Urinary bladder (tissue), 3 donors: ENCODE measurements at regions not wholly inside any gene's neighbourhood (a gene's known extent, or its start where the extent isn't known, plus 50 kb on each side); places are given as distances from the start of the nearest gene placed in this dataset.
"Not testable (repeated sequence)": the region's sequence is repeated elsewhere in the genome, so short reads cannot be mapped to it uniquely, and the experiment has no call there.

Experiments used
- DNase-seq: peaks from one replicate; pipeline ENCODE4 v3.0.0-alpha.2; 2015; ENCODE audit errors: extremely low spot score
- H3K27ac ChIP-seq: one replicate; pipeline ENCODE4 v1.5.1; 2013; ENCODE audit warnings: low read depth, mild to moderate bottlenecking, moderate library complexity
- H3K36me3 ChIP-seq: one replicate; pipeline ENCODE4 v1.6.1; 2013; ENCODE audit warnings: mild to moderate bottlenecking, moderate library complexity; ENCODE audit not compliant: insufficient read depth
- H3K4me1 ChIP-seq: one replicate; pipeline ENCODE4 v1.6.1; 2013; ENCODE audit warnings: mild to moderate bottlenecking, moderate library complexity; ENCODE audit not compliant: insufficient read depth
- H3K4me3 ChIP-seq: one replicate; pipeline ENCODE4 v1.5.1; 2013; ENCODE audit warnings: low read depth, low read length
- WGBS: extraction: QIAGEN DNeasy Blood & Tissue Kit; methylation state at CpG from one replicate; pipeline ENCODE4 v1.1.7; 2013; 5-methylcytosine and 5-hydroxymethylcytosine counted together
- donor health status: healthy with polysubstance abuse.
- donor health status: healthy.

DNA sequence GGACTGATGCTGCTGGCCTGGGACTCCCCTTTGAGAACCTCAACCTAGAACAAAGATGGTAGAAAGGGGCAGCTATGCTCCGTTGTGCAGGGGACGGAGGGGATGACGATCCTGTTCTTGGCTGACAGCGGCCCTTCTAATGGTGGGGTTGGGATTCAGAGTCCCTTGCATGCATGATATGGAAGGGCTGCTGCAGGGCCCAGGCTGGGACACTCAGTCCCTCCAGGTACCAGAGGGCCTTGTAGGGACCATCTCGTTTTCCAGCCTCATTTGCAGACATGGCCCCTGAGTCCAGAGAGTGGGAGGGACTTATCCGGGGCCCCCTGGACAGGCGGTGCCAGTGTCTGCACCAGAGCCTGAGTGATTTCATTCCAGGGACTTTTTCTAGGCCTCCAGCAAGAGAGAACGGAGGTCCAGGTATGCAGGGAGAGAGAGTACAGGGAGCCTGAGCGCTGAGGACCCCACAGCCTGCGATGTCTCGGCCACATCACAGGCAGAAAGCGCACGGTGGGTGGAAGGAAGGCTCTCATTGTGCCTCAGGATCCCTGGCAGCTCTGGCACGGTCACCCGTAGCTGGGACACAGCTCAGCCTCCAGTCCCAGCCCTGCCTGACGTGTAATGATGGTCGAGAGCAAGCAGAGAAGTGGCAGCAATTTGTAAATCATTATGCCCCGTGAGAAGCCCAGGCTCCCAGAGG lies 860.8 kb downstream of the TBC1D22A start:
- Histone ChIP-seq H3K4me1 (no peaks in the 10 kb centered on the region), H3K4me3 (no peak overlapping the region), H3K36me3 (no peaks in the 10 kb centered on the region), H3K27ac (no peak overlapping the region)
- DNase-seq: no peak
- 86% methylated on average over 18 of the region's 18 CpGs for WGBS

DNA sequence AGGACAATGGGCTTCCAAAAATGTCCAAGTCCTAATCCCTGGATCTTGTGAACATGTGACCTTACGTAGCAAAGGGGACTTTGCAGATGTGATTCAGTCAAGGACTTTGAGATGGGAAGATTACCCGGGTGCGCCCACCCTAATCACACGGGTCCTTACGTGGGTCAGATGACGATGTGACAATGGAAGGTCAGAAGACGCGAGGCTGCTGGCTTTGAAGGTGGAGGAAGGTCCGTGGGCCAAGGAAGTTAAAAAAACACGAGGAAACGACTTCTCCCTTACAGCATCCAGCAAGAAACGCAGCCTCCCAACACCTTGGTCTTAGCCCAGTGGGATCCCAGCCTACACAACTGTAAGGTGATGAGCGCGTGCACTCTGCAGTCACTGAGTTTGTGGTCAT lies 860.1 kb downstream of the TBC1D22A start:
- DNase-seq: no peak
- WGBS: 86% methylated on average over 14 of the region's 14 CpGs
- Histone ChIP-seq H3K36me3 (no peaks in the 10 kb centered on the region), H3K4me1 (no peaks in the 10 kb centered on the region), H3K4me3 (no peak overlapping the region), H3K27ac (no peak overlapping the region)

DNA sequence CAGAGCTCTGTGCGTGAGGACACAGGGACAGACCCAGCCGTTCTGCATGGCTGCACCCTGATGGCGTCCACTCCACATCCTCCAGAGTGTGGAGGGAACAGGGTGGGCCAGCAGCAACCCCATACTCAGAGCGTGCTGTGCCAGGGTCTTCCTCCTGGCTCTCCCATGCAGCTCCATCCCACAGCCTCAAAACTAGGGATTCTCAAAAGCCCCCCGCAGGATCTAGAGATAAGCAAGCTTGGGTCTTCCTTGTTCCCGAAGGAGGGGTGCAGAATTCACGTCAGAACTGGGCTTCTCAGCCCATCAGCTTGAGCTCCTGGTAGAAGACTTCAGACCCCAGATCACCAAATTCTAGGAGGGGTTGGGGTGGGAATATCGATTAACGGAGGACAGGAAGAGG lies 858.8 kb downstream of the TBC1D22A start:
- H3K4me1 ChIP-seq: no peaks in the 10 kb centered on the region
- H3K4me3 ChIP-seq: no peak overlapping the region
- DNase-seq: no peak
- 80% methylated on average over 9 of the region's 9 CpGs for WGBS
- no peak overlapping the region for H3K27ac ChIP-seq
- no peaks in the 10 kb centered on the region for H3K36me3 ChIP-seq

DNA sequence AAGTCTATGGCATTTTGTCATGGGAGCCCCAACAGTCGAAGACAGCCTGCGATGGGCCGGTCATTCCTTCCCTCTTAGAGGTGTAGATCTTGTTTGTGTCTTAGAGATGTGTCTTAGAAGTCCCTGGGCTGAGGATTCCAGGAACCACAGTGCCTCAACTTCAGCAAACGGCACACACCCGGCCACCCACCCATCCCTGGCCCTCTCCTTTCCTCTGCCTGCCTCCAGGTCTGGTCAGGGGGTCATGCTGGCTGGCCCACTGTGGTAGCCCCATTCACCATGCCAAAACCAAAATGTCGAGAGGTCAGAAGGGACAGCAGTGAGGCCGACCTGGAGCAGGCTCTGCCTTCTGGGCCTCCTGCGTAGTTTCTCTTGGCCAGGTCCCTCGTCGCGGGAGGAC lies 857.9 kb downstream of the TBC1D22A start:
- H3K4me3 ChIP-seq: no peak overlapping the region
- no peaks in the 10 kb centered on the region for H3K4me1 ChIP-seq
- DNase-seq: no peak
- no peaks in the 10 kb centered on the region for H3K36me3 ChIP-seq
- WGBS: 92% methylated on average over 11 of the region's 11 CpGs
- no peak overlapping the region for H3K27ac ChIP-seq

DNA sequence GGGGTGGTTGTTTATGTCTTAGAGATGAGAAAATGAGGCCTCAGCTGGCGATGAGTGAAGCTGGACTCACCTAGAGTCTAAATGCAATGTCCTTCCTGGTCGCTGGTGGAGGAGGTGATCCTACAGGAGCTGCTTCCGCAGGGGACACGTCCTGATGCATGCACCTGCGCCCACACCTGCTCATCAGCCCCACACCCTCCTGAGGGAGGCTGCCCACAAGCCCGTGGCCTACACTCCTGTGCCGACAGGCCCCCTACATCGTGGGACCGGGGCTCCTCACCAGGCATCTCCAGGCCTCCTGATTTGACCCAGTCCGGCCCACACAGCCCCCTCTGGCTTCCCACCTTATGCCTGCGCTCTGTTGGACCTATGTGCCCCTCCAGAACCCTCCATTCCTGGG lies 857.2 kb downstream of the TBC1D22A start:
- WGBS: 87% methylated on average over 11 of the region's 11 CpGs
- Histone ChIP-seq H3K27ac (no peak overlapping the region), H3K4me1 (no peaks in the 10 kb centered on the region), H3K4me3 (no peak overlapping the region), H3K36me3 (no peaks in the 10 kb centered on the region)
- no peak for DNase-seq

DNA sequence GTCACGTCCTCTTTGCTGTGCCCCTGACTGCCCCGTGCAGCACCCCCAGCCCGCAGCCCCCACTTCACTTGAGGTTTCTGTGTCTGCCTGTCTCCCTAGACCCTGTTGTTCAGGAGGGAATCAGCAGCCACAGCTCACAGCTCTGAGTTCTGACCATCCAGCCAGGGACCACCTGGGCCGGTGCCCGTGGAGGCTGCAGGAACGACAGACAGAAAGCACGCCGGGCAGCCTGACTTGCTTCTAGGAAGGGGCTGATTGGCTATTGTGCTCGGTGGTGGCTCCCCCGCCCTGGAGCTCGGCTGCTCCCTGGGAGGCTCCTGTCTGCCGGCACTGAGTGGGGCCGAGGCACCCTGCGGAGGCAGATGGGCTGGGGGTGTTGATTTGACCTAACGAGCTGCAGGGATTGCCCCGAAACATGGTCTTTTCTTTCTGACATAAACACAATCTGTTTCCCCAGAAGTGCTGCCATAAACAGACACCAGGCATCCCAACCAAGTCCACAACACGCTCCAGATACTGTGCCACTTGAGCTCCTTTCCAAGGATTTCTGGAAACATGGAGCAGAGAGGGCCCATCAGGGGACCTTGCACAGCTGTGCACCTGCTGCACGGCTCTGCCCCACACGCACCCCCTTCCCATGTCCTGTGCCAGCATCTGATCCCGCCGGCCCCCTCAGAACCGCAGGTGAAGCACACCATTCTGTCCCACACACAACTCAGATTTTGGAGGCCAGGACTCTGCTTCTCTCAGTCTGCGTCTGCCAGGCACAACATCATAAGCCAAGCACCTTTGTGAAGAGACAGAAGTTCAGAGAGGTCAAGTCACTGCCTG lies 855.9 kb downstream of the TBC1D22A start:
- 34% methylated on average over 23 of the region's 23 CpGs for WGBS
- no peaks in the 10 kb centered on the region for H3K4me1 ChIP-seq
- H3K36me3 ChIP-seq: no peaks in the 10 kb centered on the region
- H3K27ac ChIP-seq: no peak overlapping the region
- DNase-seq: no peak
- no peak overlapping the region for H3K4me3 ChIP-seq

DNA sequence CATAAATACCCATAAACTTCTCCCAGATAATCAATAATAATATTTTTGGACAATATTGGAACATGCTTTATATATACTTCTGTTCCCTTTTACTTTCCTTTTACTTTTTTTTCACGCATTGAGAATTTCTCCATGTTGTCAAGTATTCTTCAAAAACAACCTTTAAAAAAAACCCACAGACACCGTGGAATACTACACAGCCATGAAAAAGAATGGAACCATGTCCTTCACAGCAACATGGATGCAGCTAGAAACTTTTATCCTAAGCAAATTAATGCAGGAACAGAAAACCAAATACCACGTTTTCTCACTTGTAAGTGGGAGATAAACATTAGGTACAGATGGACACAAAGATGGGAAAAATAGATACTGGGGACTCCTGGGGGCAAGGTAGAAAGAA lies 854.7 kb downstream of the TBC1D22A start:
- Histone ChIP-seq H3K4me1 (no peaks in the 10 kb centered on the region), H3K36me3 (no peaks in the 10 kb centered on the region), H3K4me3 (no peak overlapping the region), H3K27ac (no peak overlapping the region)
- DNase-seq: no peak
- 84% methylated on average over 3 of the region's 3 CpGs for WGBS

DNA sequence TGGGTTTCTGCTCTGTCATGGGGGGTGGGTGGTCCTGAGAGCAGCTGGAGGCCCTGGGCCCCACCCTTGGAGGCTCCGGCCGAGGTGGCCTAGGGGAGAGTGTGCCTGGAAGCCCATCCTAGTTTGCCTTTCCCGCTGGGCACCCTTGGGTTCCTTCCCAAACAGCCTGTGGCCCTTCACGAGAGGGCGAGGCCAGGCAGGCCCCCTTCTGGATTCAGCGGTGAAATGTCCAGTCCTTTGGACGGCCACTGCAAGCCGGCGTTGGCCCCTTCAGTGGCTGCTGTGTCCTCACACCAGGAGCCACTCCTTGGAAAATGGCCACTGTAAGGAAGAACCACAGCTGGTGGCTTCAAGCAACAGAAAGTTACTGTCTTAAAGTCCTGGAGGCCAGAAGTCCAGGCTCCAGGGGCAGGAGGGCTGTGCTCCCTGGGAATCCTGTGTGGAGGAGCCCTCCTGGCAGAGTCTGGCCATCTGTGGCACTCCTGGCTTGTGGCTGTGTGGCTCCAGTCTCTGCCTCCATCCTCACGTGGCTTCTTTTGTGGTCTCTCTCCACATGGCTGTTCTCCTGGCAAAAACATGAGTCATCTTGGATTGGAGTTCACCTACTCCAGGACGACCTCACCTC lies 854.1 kb downstream of the TBC1D22A start:
- no peaks in the 10 kb centered on the region for H3K4me1 ChIP-seq
- H3K27ac ChIP-seq: no peak overlapping the region
- DNase-seq: no peak
- WGBS: 87% methylated on average over 11 of the region's 11 CpGs
- no peaks in the 10 kb centered on the region for H3K36me3 ChIP-seq
- H3K4me3 ChIP-seq: no peak overlapping the region

DNA sequence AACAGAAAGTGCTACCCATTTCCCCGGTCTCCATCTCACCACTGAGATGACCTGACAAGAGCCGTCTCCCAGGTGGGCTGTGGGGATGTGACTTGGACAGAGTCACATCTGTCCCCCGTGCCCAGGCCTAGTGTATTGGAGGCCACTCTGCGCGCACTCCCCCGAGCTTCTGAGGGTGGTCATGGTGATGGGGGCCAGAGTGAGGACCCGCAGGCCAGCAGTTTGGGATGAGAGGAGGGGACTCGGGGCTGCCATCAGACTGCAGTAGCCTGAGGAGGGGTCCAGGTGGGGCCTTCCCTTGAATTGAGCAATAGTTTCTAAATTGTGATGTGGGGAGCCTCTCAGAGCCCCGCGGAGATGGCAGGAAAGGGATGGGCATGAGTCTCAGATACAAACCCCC lies 852.6 kb downstream of the TBC1D22A start:
- DNase-seq: no peak
- no peak overlapping the region for H3K4me3 ChIP-seq
- WGBS: 91% methylated on average over 10 of the region's 10 CpGs
- H3K36me3 ChIP-seq: no peaks in the 10 kb centered on the region
- no peak overlapping the region for H3K27ac ChIP-seq
- no peaks in the 10 kb centered on the region for H3K4me1 ChIP-seq

DNA sequence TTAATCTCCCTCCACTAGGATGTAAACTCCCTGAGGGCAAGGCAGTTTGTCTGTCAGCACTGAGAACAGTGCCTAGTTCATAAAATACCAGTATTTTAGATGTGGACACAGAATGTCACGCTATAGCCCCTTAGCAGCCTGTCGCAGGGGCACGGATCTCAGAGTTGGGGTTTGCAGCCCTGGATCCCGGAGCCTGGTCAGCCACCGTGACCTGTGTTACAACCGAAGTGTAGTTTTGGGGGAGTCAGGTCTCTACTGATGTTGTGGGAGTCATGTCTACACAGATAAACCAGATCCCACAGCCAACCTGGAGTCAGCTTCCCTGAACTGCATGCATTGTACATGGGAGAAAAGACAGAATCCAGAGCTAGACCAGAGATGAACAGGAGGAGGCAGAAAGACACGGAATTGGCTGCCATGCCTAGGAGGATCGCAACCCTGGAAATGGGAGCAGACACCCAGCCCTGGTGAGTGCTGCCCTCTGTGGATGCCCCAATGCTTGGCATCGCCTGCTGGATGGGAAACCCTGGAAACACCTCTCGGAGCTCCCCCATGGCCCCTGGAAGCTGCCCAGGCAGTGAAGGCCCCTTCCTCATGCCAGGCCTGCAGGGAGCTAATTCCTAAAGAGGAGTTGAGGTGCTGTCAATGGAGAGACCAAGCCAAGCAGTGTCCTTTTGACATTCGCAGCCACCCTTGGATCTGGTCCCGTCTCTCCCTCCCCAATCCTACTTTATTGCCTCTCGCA lies 851.3 kb downstream of the TBC1D22A start:
- 80% methylated on average over 13 of the region's 13 CpGs for WGBS
- Histone ChIP-seq H3K4me1 (no peaks in the 10 kb centered on the region), H3K27ac (no peak overlapping the region), H3K36me3 (no peaks in the 10 kb centered on the region), H3K4me3 (no peak overlapping the region)
- no peak for DNase-seq

DNA sequence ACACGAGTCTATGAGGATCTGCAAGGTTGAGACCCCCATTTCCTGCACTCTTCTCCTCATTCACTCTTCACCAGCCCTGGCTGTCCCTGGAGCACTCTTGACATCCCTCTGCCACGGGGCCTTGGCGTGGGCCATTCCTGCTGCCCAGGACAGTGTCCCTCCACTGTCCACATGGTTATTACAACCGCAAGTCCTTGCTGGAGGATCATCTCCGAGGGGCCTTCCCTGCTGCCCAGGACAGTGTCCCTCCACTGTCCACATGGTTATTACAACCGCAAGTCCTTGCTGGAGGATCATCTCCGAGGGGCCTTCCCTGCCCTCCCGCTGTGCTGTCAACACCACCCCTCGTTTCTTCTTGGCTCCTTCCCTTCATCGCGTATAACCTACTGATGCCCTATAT lies 850.7 kb downstream of the TBC1D22A start:
- not testable (repeated sequence) for H3K36me3 ChIP-seq, H3K4me3 ChIP-seq, H3K4me1 ChIP-seq, DNase-seq, H3K27ac ChIP-seq
- WGBS: 76% methylated on average over 11 of the region's 11 CpGs

DNA sequence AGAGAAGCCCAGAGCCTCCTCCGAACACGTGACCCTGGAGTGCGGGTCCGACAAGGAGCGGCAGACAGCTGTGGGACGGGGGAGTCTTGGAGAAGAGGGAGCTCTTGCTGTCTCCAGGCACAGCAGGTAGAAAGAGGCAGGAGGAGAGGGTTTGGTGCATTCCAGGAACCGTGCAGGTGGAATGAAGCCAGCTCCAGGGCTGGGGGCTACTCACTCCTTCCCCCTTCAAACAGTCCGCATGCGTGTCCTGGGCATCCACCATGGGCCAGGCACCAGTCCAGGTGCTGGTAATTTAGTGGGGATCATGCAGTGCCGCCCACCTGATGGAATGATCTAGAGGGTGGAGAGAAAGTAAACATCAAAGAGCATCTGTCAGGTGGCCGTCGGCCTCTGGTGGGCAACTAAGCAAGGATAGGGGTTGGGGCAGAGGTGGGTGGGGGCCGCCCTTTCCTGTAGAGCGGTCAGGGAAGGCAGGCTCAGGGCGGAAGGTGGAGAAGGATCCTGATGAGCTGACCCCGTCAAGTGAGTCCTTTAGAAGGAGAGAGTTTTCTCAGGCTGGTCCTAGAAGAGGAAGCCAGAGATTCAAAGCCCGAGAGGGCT lies 850.0 kb downstream of the TBC1D22A start:
- H3K4me3 ChIP-seq: no peak overlapping the region
- H3K4me1 ChIP-seq: no peaks in the 10 kb centered on the region
- no peak for DNase-seq
- 80% methylated on average over 17 of the region's 17 CpGs for WGBS
- no peak overlapping the region for H3K27ac ChIP-seq
- no peaks in the 10 kb centered on the region for H3K36me3 ChIP-seq

DNA sequence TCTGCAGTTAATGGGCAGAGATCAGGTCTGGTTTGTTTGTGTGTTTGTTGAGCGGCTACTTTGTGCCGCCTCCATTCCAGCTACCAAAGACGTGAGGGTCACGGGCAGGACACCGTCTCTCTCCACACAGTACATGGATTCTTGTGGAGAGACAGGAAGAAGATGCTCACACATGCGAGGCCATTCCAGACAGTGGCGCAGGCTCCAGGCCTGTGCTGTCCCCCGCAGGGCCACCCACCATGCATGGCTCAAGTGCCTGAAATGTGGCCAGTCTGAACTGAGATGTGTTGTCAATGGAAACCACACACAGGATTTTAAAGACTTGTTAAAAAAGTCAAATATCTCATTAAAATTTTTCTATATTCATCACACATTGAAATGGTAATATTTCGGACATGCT lies 848.3 kb downstream of the TBC1D22A start:
- no peak for DNase-seq

More for the DNA sequence above, 848.3 kb downstream of the TBC1D22A start:
- Histone ChIP-seq H3K36me3 (no peaks in the 10 kb centered on the region), H3K4me3 (no peak overlapping the region), H3K4me1 (no peaks in the 10 kb centered on the region), H3K27ac (no peak overlapping the region)
- 91% methylated on average over 9 of the region's 9 CpGs for WGBS
